SK-N-SH treated with all-trans-retinoic acid at 6 μM for 48 hours (cell line): ENCODE measurements at regions not wholly inside any gene's neighbourhood (a gene's known extent, or its start where the extent isn't known, plus 50 kb on each side); places are given as distances from the start of the nearest gene placed in this dataset.

Source experiments
- ATAC-seq: fragments of 200-7000 bp; cut with Tn5 transposase; 3 replicates; pipeline ENCODE4 v1.9.1; 2020; ENCODE audit warnings: mild to moderate bottlenecking, moderate library complexity
- ARNTL ChIP-seq: fragments of 450-650 bp; formaldehyde crosslinking; IDR thresholded peaks from 2 replicates; pipeline ENCODE4 v1.5.0; 2020; ENCODE audit warnings: low read depth, mild to moderate bottlenecking, moderate library complexity, borderline replicate concordance
- BACH2 ChIP-seq: fragments of 250-450 bp; sonication (Bioruptor Pico); IDR thresholded peaks from 2 replicates; pipeline ENCODE4 v1.9.0; 2021; ENCODE audit warnings: mild to moderate bottlenecking, borderline replicate concordance
- CSDC2 ChIP-seq: fragments of 250-450 bp; sonication (Bioruptor Pico); IDR thresholded peaks from 2 replicates; pipeline ENCODE4 v1.5.0; 2020; ENCODE audit warnings: mild to moderate bottlenecking, moderate library complexity
- CSRNP3 ChIP-seq: fragments of 250-450 bp; sonication (Bioruptor Pico); IDR thresholded peaks from 2 replicates; pipeline ENCODE4 v1.5.1; 2021; ENCODE audit warnings: mild to moderate bottlenecking, moderate library complexity
- ESRRG ChIP-seq: fragments of 250-450 bp; sonication (Bioruptor Pico); IDR thresholded peaks from 2 replicates; pipeline ENCODE4 v1.6.1; 2021; ENCODE audit warnings: mild to moderate bottlenecking
- GLIS3 ChIP-seq: fragments of 250-450 bp; sonication (Bioruptor Pico); IDR thresholded peaks from 2 replicates; pipeline ENCODE4 v1.5.0; 2020; ENCODE audit warnings: mild to moderate bottlenecking, moderate library complexity
- ISL1 ChIP-seq: fragments of 250-450 bp; sonication (Bioruptor Pico); IDR thresholded peaks from 2 replicates; pipeline ENCODE4 v2.1.2; 2022; ENCODE audit warnings: mild to moderate bottlenecking, moderate library complexity
- OSR1 ChIP-seq: fragments of 250-450 bp; sonication (Bioruptor Pico); IDR thresholded peaks from 2 replicates; pipeline ENCODE4 v1.8.0; 2022; ENCODE audit warnings: moderate library complexity, mild to moderate bottlenecking, inconsistent platforms
- PPARA ChIP-seq: fragments of 250-450 bp; sonication (Bioruptor Pico); IDR thresholded peaks from 2 replicates; pipeline ENCODE4 v1.5.0; 2020; ENCODE audit warnings: mild to moderate bottlenecking, borderline replicate concordance
- RARB ChIP-seq: fragments of 250-450 bp; sonication (Bioruptor Pico); IDR thresholded peaks from 2 replicates; pipeline ENCODE4 v1.8.0; 2021; ENCODE audit warnings: mild to moderate bottlenecking, moderate library complexity
- SNAI2 ChIP-seq: fragments of 250-450 bp; sonication (Bioruptor Pico); IDR thresholded peaks from 2 replicates; pipeline ENCODE4 v1.5.0; 2020; ENCODE audit warnings: mild to moderate bottlenecking, moderate library complexity
- TCF4 ChIP-seq: fragments of 250-450 bp; sonication (Bioruptor Pico); IDR thresholded peaks from 2 replicates; pipeline ENCODE4 v1.8.0; 2021; ENCODE audit warnings: mild to moderate bottlenecking, moderate library complexity, borderline replicate concordance
- TOX ChIP-seq: fragments of 250-450 bp; sonication (Bioruptor Pico); IDR thresholded peaks from 2 replicates; pipeline ENCODE4 v1.8.0; 2021; ENCODE audit warnings: mild to moderate bottlenecking, moderate library complexity, borderline replicate concordance
- TSHZ2 ChIP-seq: fragments of 250-450 bp; sonication (Bioruptor Pico); IDR thresholded peaks from 2 replicates; pipeline ENCODE4 v1.5.0; 2020; ENCODE audit warnings: mild to moderate bottlenecking, moderate library complexity
- ZFP3 ChIP-seq: fragments of 250-450 bp; sonication (Bioruptor Pico); IDR thresholded peaks from 2 replicates; pipeline ENCODE4 v1.5.0; 2020; ENCODE audit warnings: mild to moderate bottlenecking, moderate library complexity
- ZFP30 ChIP-seq: fragments of 450-650 bp; formaldehyde crosslinking; IDR thresholded peaks from 2 replicates; pipeline ENCODE4 v1.5.0; 2022; ENCODE audit warnings: mild to moderate bottlenecking, moderate library complexity
- ZNF565 ChIP-seq: fragments of 450-650 bp; formaldehyde crosslinking; conservative IDR thresholded peaks from 2 replicates; pipeline ENCODE4 v1.5.0; 2020; ENCODE audit warnings: low read depth, mild to moderate bottlenecking, moderate library complexity
- ZNF70 ChIP-seq: fragments of 450-650 bp; formaldehyde crosslinking; IDR thresholded peaks from 2 replicates; pipeline ENCODE4 v1.5.0; 2020; ENCODE audit warnings: mild to moderate bottlenecking, moderate library complexity
- TF ChIP-seq, protein P1 (sequence below): fragments of 250-450 bp; sonication (Bioruptor Pico); IDR thresholded peaks from 2 replicates; pipeline ENCODE4 v1.8.0; 2021; ENCODE audit warnings: low read depth, mild to moderate bottlenecking, moderate library complexity, borderline replicate concordance
- TF ChIP-seq, protein P2 (sequence below): fragments of 250-450 bp; sonication (Bioruptor Pico); IDR thresholded peaks from 2 replicates; pipeline ENCODE4 v1.8.0; 2020; ENCODE audit warnings: mild to moderate bottlenecking, moderate library complexity, borderline replicate concordance

- ATAC-seq = no peak
- no peak for TF ChIP-seq ZFP3 (CRISPR knock-in tag)
- no peak for TF ChIP-seq BACH2 (CRISPR knock-in tag)
These were observed 70.9 kb upstream of the RNF152 start for GRCh38 chr18:61963705-61964104.

DNA sequence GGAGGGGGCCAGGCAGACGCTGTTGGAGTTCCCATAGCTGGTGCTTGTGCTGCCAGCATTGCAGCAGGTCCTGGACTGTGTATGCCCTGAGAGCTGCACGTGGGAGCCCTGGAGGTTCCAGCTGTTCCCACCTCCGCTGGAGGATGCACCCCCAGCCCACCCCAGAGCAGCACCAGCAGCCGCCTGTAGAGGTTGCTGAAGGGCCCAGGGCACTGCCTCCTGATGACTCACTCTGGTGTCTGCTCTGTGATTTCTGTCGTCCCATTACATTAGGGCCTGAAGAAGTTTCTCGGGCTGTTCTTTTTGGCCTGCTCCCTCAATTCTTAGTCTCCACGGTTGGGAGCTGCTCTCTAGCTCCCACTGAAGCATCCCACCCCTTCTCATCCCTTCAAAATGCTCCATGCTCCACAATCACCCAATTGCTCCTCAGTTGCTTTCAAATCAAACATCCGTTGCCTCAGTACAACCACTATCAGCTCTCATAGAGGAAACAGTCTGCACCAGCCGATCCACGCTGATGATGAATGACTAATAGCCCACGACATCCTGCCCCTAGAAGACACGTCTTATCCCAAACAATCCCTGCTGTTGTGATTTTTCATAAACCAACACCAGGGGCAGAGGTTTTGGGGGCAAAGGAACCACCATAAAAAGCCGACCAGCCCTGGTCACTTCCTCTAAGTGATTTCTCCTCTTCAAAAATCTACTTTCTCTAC lies 65.2 kb upstream of the RNF152 start:
- TF ChIP-seq OSR1 (no peak), ZNF565 (CRISPR knock-in tag) (no peak), TCF4 (CRISPR knock-in tag) (no peak), GLIS3 (CRISPR knock-in tag) (no peak), ZNF70 (no peak), ESRRG (CRISPR knock-in tag) (no peak), ZFP3 (CRISPR knock-in tag) (no peak), ZFP30 (CRISPR knock-in tag) (no peak), ARNTL (CRISPR knock-in tag) (no peak), BACH2 (CRISPR knock-in tag) (no peak)
- TF ChIP-seq, protein P1, sequence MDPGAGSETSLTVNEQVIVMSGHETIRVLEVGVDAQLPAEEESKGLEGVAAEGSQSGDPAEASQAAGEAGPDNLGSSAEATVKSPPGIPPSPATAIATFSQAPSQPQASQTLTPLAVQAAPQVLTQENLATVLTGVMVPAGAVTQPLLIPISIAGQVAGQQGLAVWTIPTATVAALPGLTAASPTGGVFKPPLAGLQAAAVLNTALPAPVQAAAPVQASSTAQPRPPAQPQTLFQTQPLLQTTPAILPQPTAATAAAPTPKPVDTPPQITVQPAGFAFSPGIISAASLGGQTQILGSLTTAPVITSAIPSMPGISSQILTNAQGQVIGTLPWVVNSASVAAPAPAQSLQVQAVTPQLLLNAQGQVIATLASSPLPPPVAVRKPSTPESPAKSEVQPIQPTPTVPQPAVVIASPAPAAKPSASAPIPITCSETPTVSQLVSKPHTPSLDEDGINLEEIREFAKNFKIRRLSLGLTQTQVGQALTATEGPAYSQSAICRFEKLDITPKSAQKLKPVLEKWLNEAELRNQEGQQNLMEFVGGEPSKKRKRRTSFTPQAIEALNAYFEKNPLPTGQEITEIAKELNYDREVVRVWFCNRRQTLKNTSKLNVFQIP (CRISPR knock-in tag) = no peak
- ATAC-seq = no peak; the same call in 2 of the 3 replicates

DNA sequence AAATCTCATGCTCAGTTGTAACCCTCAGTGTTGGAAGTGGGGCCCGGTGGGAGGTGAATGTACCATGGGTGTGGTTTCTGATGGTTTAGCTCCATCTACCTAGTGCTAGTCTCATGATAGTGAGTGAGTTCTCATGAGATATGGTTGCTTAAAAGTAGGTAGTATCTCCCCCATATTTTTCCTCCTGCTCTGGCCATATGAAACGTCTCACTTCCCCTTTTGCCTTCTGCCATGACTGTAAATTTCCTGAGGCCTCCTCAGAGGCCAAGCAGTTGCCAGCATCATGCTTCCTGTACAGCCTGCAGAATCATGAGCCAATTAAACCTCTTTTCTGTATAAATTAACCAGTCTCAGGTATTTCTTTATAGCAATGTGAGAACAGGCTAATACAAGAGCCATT lies 62.8 kb upstream of the RNF152 start:
- TF ChIP-seq GLIS3 (CRISPR knock-in tag) (no peak), ISL1 (no peak), PPARA (CRISPR knock-in tag) (no peak), ARNTL (CRISPR knock-in tag) (no peak), ESRRG (CRISPR knock-in tag) (no peak), CSDC2 (CRISPR knock-in tag) (no peak), TSHZ2 (CRISPR knock-in tag) (no peak), ZNF565 (CRISPR knock-in tag) (no peak), SNAI2 (CRISPR knock-in tag) (no peak), RARB (CRISPR knock-in tag) (no peak), CSRNP3 (no peak), TOX (no peak), ZNF70 (no peak), ZFP3 (CRISPR knock-in tag) (no peak)
- TF ChIP-seq, protein P1 (CRISPR knock-in tag) = no peak
- TF ChIP-seq, all 23 proteins: peak for 0
- ATAC-seq = no peak

DNA sequence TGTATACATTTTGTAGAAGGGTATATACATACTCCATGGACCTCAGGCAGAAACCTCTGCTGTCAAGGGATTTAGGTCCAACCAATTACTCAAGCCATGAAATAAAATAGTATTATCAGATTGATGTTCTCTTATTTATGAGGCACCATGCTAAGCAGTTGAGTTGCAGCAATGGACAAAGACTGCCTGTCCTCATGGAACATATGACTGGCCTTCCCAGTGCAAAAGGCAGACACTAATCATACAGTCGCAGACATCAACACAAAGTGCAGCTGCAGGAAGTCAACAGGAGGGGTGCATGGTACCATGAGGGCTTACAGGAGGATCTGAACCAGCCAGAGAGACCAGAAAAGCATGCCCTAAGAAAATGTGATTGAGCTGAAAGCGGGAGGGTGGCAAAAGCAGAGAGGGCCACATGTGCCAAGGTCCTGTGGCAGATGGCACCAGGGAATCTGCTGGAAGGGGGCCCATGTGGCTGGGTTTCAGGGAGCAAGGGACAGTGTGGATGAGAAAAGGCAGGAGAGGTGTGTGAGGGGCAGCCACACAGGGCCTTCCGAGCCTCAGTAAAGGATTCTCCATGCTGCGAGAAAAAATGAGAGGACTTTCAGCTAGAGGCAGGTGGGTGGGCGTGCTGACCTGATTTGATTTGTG lies 61.4 kb upstream of the RNF152 start:
- no peak for ATAC-seq
- TF ChIP-seq ZFP3 (CRISPR knock-in tag) (no peak), GLIS3 (CRISPR knock-in tag) (no peak), ESRRG (CRISPR knock-in tag) (no peak), SNAI2 (CRISPR knock-in tag) (no peak), CSRNP3 (no peak), ZNF565 (CRISPR knock-in tag) (no peak), TOX (no peak), CSDC2 (CRISPR knock-in tag) (no peak), ISL1 (no peak), PPARA (CRISPR knock-in tag) (no peak), TCF4 (CRISPR knock-in tag) (no peak)
- TF ChIP-seq, protein P2, sequence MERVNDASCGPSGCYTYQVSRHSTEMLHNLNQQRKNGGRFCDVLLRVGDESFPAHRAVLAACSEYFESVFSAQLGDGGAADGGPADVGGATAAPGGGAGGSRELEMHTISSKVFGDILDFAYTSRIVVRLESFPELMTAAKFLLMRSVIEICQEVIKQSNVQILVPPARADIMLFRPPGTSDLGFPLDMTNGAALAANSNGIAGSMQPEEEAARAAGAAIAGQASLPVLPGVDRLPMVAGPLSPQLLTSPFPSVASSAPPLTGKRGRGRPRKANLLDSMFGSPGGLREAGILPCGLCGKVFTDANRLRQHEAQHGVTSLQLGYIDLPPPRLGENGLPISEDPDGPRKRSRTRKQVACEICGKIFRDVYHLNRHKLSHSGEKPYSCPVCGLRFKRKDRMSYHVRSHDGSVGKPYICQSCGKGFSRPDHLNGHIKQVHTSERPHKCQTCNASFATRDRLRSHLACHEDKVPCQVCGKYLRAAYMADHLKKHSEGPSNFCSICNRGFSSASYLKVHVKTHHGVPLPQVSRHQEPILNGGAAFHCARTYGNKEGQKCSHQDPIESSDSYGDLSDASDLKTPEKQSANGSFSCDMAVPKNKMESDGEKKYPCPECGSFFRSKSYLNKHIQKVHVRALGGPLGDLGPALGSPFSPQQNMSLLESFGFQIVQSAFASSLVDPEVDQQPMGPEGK = no peak
- TF ChIP-seq, protein P1 (CRISPR knock-in tag) = no peak
